Activated CD8-positive, alpha-beta T cell treated with anti-CD3 and anti-CD28 coated beads, Interleukin-2, amount 10 ng/mL, durations not matched to agents 7 days and 5 days (primary cell): ENCODE measurements at regions not wholly inside any gene's neighbourhood (a gene's known extent, or its start where the extent isn't known, plus 50 kb on each side); places are given as distances from the start of the nearest gene placed in this dataset.
"Not testable (repeated sequence)": the region's sequence is repeated elsewhere in the genome, so short reads cannot be mapped to it uniquely, and the experiment has no call there.

Source experiments
- ATAC-seq: fragments of 150-1000 bp; cut with Tn5 transposase; one replicate; pipeline ENCODE4 v1.10.0; 2021; ENCODE audit warnings: moderate library complexity
- CTCF ChIA-PET: fragments of 350-600 bp; sonication (Branson Sonifier 250); formaldehyde crosslinking; loops from one replicate; lab custom pipeline; 2021; ENCODE audit warnings: antibody characterized with exemption; lab: Charles Lee
- POLR2A ChIA-PET: fragments of 350-600 bp; sonication (Branson Sonifier 250); formaldehyde crosslinking; loops from one replicate; lab custom pipeline; 2021; ENCODE audit warnings: antibody characterized with exemption; lab: Charles Lee
- DNase-seq: peaks from one replicate; pipeline ENCODE4 v3.0.0-alpha.2; 2020
- H3K27ac Mint-ChIP-seq: one replicate; pipeline ENCODE4 v1.8.0; 2021; ENCODE audit warnings: mild to moderate bottlenecking, mixed read lengths
- H3K27me3 Mint-ChIP-seq: one replicate; pipeline ENCODE4 v1.8.0; 2021; ENCODE audit warnings: low read depth, mixed read lengths
- H3K36me3 Mint-ChIP-seq: one replicate; pipeline ENCODE4 v1.8.0; 2021; ENCODE audit warnings: low read depth, mixed read lengths
- H3K4me1 Mint-ChIP-seq: one replicate; pipeline ENCODE4 v1.8.0; 2021; ENCODE audit warnings: low read depth, mixed read lengths
- H3K4me3 Mint-ChIP-seq: one replicate; pipeline ENCODE4 v1.8.0; 2021; ENCODE audit warnings: mild to moderate bottlenecking, mixed read lengths
- H3K9me3 Mint-ChIP-seq: one replicate; pipeline ENCODE4 v1.8.0; 2022; ENCODE audit warnings: mixed read lengths; ENCODE audit not compliant: insufficient read depth

GRCh38 chr16:17925761-17926160, 410.8 kb downstream of the NPIPA8 start:
- ChIA-PET CTCF (no interaction called here), POLR2A (no interaction called here)
- DNase-seq, result no peak
- no peak for ATAC-seq
- Mint-ChIP-seq H3K36me3 (no peaks in the 10 kb centered on the region), H3K9me3 (no peaks in the 10 kb centered on the region), H3K4me1 (no peaks in the 10 kb centered on the region), H3K27ac (no peak overlapping the region), H3K27me3 (peaks cover 6% of the 10 kb centered on the region), H3K4me3 (no peak overlapping the region)

DNA sequence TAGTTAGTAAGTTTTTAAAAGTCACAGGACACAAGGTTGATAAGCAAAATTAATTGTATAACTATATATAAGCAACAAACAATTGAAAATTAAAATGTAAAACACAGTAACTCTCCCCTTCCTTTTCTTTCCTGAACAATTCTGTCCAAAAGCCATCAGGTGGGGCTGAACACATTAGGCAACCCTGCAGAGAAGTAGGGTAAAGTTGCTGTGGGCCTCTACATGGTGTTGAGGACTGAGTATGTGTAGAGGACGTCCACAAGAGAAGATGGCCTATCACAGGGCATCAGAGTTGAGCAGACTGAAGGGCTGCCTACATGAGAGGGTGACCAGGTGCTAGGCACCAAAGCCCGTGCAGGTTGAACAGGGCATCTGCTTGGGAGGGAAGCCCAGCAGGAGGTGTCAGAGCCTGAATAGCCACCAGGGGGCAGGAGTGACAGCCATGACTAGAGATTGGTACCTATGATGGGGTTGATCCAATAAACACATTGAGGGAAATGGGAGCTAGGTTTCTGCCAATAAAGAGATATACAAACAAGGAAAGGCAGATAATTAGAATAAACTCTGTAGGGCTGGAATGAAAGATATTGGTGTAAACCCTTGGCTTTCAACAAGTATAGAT, 415.1 kb downstream of the NPIPA8 start:
- POLR2A ChIA-PET, result no interaction called here
- H3K36me3 Mint-ChIP-seq, result no peaks in the 10 kb centered on the region
- DNase-seq (peak; percentile 65), ATAC-seq (peak; percentile 61)
- CTCF ChIA-PET, result interaction anchor here (0.6 to 1.3 kb wide), 6 partner anchors 8 to 149 kb away, joined by 3 to 4 read pairs (median 4); no protein-coding TSS in a partner anchor
- H3K4me1 Mint-ChIP-seq, result no peaks in the 10 kb centered on the region
- H3K4me3 Mint-ChIP-seq, result no peak overlapping the region
- H3K27me3 Mint-ChIP-seq, result peaks cover 10% of the 10 kb centered on the region
- peaks cover 3% of the 10 kb centered on the region for H3K9me3 Mint-ChIP-seq
- H3K27ac Mint-ChIP-seq, result no peak overlapping the region

DNA sequence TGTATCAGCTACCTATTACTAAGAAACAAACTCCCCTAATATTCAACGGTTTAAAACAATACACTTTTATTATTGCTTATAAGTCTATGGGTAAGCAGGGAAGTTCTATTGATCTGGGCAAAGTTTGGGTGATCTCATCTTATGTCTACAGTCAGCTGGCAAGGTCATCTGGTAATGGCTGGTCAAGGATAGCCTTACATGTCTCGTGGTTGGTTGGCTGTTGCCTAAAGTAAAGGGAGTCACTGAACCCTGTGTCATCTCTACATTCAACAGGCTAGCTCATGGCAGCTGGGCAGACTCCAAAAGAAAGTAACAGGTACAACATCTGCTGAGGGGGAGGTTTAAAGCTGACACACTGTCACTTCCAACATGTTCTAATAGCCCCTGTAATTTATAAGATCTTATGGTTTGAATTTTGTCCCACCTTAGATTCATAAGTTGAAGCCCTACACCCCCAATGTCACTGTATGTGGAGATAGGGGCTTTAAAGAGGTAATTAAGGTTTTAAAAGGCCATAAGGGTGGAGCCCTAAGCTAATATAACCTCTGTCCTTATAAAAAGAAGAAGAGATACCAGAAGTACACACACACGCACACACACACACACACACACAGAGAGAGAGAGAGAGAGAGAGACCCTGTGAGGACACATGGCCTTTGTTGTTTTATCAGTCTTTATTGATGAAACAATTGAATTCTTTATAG, 419.1 kb downstream of the NPIPA8 start:
- Mint-ChIP-seq H3K4me3 (no peak overlapping the region), H3K36me3 (no peaks in the 10 kb centered on the region), H3K4me1 (no peaks in the 10 kb centered on the region), H3K27me3 (peaks cover 6% of the 10 kb centered on the region), H3K27ac (no peak overlapping the region), H3K9me3 (peaks cover 3% of the 10 kb centered on the region)
- no peak for ATAC-seq
- DNase-seq, result no peak
- CTCF ChIA-PET, result interaction anchor here (0.6 to 1.3 kb wide), 2 partner anchors 11 to 20 kb away, joined by 3 read pairs; no protein-coding TSS in a partner anchor
- POLR2A ChIA-PET, result no interaction called here

DNA sequence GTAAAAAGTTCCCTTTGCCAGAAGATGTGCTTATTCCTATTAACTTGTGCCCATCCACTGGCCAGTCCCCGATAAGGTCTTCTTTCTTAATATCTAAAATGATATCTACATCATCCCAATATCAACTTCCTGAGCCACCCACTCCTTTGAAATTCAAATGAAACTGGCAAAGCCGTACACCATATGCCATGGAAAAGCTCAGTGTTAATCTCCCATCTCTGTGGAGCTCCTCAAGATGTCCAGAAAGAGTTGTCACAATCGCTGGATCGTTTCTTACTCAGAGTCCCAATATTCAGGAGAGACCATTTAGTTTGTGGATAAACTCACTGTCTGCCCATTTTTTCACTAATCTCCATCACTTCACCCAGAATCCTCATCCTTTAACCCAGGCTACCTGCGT, 420.7 kb downstream of the NPIPA8 start:
- DNase-seq (no peak), ATAC-seq (no peak)
- Mint-ChIP-seq H3K27ac (no peak overlapping the region), H3K4me3 (no peak overlapping the region), H3K4me1 (no peaks in the 10 kb centered on the region), H3K9me3 (peaks cover 3% of the 10 kb centered on the region), H3K27me3 (peaks cover 4% of the 10 kb centered on the region), H3K36me3 (no peaks in the 10 kb centered on the region)
- ChIA-PET CTCF (no interaction called here), POLR2A (no interaction called here)

GRCh38 chr16:17914168-17914567, 422.4 kb downstream of the NPIPA8 start:
- CTCF ChIA-PET, result interaction anchor here (1.5 kb wide), 1 partner anchor 8 kb away, joined by 4 read pairs; no protein-coding TSS in a partner anchor
- Mint-ChIP-seq H3K27ac (no peak overlapping the region), H3K4me3 (no peak overlapping the region), H3K4me1 (no peaks in the 10 kb centered on the region), H3K9me3 (peaks cover 3% of the 10 kb centered on the region), H3K36me3 (no peaks in the 10 kb centered on the region), H3K27me3 (peaks cover under 1% of the 10 kb centered on the region)
- POLR2A ChIA-PET, result no interaction called here
- ATAC-seq (no peak), DNase-seq (no peak)

DNA sequence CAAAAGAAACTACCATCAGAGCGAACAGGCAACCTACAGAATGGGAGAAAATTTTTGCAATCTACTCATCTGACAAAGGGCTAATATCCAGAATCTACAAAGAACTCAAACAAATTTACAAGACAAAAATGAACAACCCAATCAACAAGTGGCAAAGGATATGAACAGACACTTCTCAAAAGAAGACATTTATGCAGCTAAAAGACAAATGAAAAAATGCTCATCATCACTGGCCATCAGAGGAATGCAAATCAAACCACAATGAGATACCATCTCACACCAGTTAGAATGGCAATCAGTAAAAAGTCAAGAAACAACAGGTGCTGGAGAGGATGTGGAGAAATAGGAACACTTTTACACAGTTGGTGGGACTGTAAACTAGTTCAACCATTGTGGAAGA, 425.0 kb downstream of the NPIPA8 start:
- H3K4me3 Mint-ChIP-seq, H3K27me3 Mint-ChIP-seq, H3K9me3 Mint-ChIP-seq, ATAC-seq, DNase-seq, H3K36me3 Mint-ChIP-seq, H3K4me1 Mint-ChIP-seq, CTCF ChIA-PET, H3K27ac Mint-ChIP-seq, POLR2A ChIA-PET: not testable (repeated sequence)

GRCh38 chr16:17906626-17907025, 429.9 kb downstream of the NPIPA8 start:
- H3K36me3 Mint-ChIP-seq, POLR2A ChIA-PET, H3K27ac Mint-ChIP-seq, H3K9me3 Mint-ChIP-seq, H3K4me1 Mint-ChIP-seq, H3K4me3 Mint-ChIP-seq, ATAC-seq, CTCF ChIA-PET, H3K27me3 Mint-ChIP-seq, DNase-seq: not testable (repeated sequence)

DNA sequence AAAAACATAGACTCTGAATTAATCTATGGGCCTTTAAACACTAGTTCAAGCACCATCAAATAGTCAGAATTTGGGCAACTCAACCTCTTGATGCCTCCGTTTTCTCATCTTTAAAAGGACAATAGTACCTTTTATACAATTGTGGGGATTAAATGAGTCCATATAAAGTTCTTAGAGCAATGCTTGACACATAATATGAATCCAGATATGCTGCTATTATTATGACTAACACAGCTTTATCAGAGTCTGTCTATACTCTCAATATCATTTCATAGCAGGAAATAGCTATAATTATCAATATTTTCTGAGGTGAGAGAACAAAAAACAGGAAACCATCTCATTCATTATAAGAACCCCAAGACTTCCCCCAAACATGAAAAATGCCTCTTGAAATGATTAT, 430.5 kb upstream of the XYLT1 start:
- DNase-seq (no peak), ATAC-seq (no peak)
- Mint-ChIP-seq H3K4me3 (no peak overlapping the region), H3K27me3 (no peaks in the 10 kb centered on the region), H3K9me3 (peaks cover 3% of the 10 kb centered on the region), H3K36me3 (no peaks in the 10 kb centered on the region), H3K4me1 (no peaks in the 10 kb centered on the region), H3K27ac (no peak overlapping the region)
- ChIA-PET CTCF (no interaction called here), POLR2A (no interaction called here)

DNA sequence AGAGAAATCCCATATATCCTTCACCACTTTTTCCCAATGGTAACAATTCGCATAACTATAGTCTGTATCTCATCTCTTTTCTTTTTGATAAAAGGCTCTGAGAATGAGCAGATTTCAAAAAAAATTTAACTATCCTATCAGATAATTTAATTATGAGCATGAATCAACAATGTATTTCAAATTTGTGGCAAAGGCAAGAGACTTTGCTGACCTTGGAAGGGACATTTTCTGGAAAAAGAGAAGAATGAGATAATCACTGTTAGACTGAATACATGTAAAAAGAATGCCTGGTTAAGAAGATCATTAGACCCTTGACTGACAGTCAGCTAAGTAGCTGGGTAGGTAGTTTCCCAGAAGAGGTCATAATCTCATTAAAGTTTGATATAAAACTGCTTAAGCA, 428.4 kb upstream of the XYLT1 start:
- ChIA-PET POLR2A (no interaction called here), CTCF (no interaction called here)
- Mint-ChIP-seq H3K4me1 (no peaks in the 10 kb centered on the region), H3K27me3 (no peaks in the 10 kb centered on the region), H3K9me3 (peaks cover 3% of the 10 kb centered on the region), H3K4me3 (no peak overlapping the region), H3K27ac (no peak overlapping the region), H3K36me3 (no peaks in the 10 kb centered on the region)
- no peak for ATAC-seq
- no peak for DNase-seq

GRCh38 chr16:17887963-17888362, 417.2 kb upstream of the XYLT1 start:
- Mint-ChIP-seq H3K9me3 (no peaks in the 10 kb centered on the region), H3K27ac (no peak overlapping the region), H3K36me3 (no peaks in the 10 kb centered on the region), H3K4me3 (no peak overlapping the region), H3K27me3 (peaks cover 3% of the 10 kb centered on the region), H3K4me1 (no peaks in the 10 kb centered on the region)
- DNase-seq (no peak), ATAC-seq (no peak)
- POLR2A ChIA-PET, result no interaction called here
- CTCF ChIA-PET, result no interaction called here

- Mint-ChIP-seq H3K27me3 (peaks cover 5% of the 10 kb centered on the region), H3K4me1 (no peaks in the 10 kb centered on the region), H3K36me3 (no peaks in the 10 kb centered on the region), H3K9me3 (no peaks in the 10 kb centered on the region), H3K4me3 (no peak overlapping the region), H3K27ac (no peak overlapping the region)
- ChIA-PET CTCF (no interaction called here), POLR2A (no interaction called here)
- no peak for ATAC-seq
- no peak for DNase-seq
These were observed 415.0 kb upstream of the XYLT1 start for GRCh38 chr16:17885659-17886207.

DNA sequence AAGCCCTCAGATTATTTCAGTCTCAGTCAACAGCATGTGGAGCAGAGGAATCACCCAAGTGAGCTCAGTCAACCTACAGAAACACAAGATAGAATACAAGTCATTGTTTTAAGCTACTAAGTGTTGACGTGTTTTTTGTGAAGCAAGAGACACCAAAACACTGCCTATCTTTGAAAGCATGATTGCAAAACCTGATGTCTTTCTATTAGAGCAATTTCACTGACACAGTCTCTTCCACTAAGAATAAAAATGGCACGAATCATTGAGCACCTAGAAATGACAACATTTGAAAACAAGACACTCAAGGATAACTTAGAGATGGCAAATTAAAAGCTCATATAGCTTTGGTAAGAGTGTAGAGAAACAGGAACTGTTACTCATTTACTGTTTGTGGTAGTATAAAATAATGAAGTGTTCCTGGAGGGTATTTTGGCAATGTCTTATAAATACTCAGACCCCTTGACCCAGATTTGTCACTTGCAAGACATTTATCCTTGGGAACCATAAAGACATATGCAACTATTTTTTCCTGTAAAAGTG, 407.1 kb upstream of the XYLT1 start:
- Mint-ChIP-seq H3K9me3 (no peaks in the 10 kb centered on the region), H3K36me3 (no peaks in the 10 kb centered on the region), H3K27ac (no peak overlapping the region), H3K4me3 (no peak overlapping the region), H3K27me3 (peaks cover 3% of the 10 kb centered on the region), H3K4me1 (no peaks in the 10 kb centered on the region)
- ATAC-seq, result no peak
- CTCF ChIA-PET, result no interaction called here
- DNase-seq, result no peak
- POLR2A ChIA-PET, result no interaction called here
